ENCODE measurements at regions not wholly inside any gene's neighbourhood (a gene's known extent, or its start where the extent isn't known, plus 50 kb on each side); places are given as distances from the start of the nearest gene placed in this dataset.
"Not testable (repeated sequence)": the region's sequence is repeated elsewhere in the genome, so short reads cannot be mapped to it uniquely, and the experiment has no call there.

DNA sequence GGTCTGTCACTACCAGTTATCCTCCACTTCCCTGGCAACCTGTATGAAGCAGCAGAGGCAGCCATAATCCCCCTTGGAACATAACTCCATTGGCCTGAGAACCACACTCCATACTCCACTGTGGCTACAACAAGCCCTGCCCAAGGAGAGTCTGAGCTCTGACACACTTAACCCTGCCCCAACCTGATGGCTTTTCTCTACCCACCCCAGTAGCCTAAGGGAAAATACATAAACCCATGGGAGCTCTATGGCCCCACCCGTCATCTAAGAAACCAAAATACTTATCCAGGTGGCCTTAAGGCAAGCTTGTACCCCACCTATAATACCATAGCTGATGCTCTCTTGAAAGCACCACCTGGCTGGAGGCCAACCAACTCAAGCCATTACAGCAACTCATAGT, 324.8 kb upstream of the GLI3 start:
- no peak for DNase-seq (ENCODE audit: low read depth)

DNA sequence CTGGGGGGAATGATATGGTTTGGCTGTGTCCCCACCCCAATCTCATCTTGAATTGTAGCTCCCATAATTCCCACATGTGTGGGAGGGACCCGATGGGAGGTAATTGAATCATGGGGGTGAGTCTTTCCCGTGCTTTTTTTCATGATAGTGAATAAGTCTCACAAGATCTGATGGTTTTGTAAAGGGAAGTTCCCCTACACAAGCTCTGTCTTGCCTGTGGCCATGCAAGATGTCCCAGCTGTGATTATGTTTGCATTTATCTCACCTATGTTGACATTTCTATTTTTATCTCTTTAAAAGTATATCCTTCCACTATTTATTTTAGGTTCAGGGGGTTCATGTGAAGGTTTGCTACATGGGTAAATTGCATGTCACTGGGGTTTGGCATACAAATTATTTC, 323.9 kb upstream of the GLI3 start:
- no peak for DNase-seq (ENCODE audit: low read depth)

DNA sequence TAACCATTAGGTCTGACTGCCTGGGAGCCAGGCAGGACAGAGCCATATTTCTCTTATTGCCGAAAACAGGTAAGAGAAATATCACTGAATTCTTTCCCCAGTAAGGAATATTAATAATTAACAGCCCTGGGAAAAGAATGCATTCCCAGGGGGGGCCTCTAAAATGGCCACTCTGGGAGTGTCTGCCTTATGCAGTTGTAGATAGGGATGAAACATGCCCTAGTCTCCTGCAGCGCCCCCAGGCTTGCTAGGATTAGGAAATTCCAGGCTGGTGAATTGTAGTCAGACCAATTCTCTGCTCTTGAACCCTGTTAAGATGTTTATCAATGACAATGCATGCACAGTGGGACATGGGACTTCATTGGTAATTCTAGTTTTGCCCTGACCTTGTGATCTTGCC, 317.9 kb upstream of the GLI3 start:
- not testable (repeated sequence) for DNase-seq (ENCODE audit: low read depth)

DNA sequence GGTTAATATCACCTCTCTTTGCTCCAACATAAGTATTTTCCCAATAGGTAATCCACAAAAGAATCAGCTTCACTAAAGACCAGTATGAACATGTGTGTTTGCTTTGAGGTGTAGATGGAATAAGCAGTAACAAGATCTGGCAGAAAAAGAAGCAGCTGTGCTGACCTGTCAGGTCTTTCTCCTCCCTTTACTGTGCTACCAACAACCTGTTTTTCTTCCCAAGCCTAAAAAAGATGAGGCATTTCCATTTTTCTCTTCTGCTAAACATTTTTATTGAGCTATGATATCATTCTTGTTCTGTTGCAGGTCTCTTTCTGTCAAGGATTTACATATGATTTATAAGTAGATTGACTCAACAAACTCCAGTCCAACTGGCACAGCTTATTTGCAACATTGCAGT, 315.2 kb upstream of the GLI3 start:
- no peak for DNase-seq (ENCODE audit: low read depth)

DNA sequence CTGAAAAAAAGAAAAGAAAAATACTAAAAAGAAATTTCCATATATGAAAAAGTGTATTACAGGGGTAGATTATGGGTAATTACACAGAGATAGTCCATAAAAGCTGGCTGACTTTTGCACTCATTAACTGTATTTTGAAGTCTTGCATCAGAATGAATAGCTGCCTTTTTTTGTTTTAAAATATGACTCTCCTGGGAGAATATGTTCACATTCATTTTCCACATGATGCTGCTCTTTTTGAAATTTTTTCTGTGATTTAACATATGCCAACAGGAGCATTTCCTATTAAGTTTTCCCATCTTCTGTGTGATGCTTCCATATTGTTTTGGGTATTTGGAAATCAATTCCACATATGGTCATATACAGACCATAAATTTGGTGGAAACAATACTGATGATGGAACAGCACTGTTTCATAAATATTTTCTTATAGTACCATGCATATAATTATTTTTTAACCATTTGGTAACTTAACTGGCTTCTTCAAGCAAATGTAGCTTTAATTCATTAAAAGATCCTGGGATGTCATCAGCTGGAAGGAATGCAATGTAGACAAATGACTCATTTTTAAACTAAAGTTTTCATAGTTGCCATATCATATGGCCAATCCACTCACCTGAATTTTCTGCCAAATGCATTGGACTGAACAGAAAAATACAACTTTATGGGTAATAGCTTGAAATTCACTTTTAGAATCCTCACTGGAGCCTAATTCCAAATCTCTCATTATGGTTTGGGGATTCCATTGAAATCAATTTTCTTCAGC, 313.9 kb upstream of the GLI3 start:
- DNase-seq (ENCODE audit: low read depth), result peak; percentile 25

DNA sequence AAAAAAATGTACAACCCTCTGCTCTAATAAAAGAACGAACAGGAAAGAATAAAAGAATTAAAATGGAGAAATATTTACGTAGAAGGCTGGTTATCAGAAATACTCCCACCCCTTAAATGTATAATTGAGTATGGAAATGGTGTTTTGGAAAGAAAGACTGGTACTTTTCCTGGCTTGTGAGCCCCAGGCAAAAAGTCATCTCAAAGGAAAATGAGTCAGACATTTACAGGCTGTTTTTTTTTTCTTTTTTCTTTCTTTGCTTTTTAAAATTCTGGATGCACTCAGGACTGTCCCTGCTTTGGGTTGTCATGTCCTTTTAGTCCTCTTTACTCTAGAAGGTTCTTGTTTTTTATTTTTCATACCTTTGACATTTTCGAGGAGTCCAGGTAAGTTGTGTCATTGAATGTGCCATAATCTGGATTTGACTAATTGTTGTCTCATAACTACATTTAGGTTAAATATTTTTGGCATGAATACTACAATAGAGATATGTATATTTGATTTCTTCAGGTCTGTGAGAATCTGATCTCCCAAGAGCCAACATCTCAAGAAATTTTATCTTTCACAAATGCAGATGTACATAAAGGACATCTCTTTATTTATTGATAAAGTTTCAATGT, 313.0 kb upstream of the GLI3 start:
- no peak for DNase-seq (ENCODE audit: low read depth)

DNA sequence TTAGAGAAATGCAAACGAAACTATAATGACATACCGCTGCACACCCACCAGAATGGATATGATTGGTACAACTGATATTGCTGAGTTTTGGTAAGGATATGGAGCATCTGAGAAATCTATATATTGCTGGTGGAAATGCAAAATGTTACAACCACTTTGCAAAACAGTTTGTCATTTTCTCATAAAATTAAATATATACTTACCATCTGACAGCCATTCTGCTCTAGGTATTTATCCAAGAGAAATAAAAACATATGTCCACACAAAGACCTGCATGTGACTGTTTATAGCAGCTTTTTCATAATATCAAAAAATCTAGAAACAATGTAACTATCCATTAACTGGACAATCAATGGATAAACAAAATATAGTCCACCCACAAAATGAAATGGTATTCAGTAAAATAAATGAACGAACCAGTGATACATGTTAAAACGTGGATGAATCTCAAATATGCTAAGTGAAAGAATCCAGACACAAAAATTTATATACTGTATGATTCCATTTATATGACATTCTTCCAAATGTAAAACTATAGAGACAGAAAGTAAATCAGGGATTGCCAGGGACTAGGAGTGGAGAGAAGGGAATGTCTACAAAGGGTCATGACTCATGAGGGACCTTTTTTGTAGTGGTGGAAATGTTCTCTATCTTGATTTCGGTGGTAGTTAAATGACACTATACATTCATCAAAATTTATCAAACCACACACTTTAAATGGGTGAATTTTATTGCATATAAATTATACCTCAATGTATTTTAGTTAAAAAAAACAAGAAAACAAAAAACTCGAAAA, 312.0 kb upstream of the GLI3 start:
- DNase-seq (ENCODE audit: low read depth), result no peak

DNA sequence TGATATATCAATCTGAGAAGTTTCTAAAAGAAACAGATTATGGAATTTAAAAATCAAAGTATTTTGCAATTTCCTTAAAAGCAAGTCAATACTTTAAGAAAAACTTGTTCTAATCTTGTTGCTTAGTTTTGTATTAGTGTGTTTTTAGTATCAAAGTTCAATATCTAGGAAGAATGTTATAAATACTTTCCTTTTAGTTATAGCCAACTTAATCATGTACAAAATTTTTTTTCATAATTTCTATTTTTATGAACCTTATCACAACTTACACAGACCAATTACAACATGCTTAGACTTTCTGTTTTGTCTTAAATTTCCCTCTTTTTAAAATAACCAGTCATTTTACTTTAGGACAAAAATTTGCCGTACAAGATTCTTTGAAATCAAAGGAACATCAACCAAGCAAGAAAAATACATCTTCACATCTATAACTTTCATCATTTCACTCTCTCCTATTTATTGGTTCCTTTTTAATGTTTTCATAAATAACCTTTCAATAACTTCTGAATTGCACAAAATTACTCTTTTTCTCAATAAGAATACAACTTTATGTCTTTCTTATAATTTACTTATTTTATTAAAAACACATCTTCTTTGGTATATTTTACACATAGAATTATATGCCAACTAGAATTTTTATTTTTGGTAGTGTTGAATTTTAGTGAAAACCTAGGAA, 308.2 kb upstream of the GLI3 start:
- no peak for DNase-seq (ENCODE audit: low read depth)

DNA sequence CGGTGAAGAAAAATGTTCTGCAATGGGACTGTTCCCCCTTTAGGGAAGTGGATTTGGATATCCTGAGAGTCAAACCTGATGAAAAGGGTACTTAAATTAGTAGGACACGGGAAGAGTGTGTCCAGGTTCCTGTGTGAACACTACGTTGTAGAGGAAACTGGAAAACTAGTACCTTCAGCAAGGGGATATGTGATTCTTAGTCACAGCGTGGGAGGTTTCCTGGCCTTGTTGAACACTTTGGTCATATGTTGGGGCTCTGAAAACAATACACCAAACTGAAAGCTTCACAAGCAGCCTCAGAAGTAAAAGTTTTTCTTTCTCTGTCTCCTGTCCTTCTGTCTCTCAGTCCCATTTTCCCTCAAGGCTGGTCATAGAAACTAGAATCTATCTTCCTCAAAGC, 306.9 kb upstream of the GLI3 start:
- DNase-seq (ENCODE audit: low read depth), result no peak

DNA sequence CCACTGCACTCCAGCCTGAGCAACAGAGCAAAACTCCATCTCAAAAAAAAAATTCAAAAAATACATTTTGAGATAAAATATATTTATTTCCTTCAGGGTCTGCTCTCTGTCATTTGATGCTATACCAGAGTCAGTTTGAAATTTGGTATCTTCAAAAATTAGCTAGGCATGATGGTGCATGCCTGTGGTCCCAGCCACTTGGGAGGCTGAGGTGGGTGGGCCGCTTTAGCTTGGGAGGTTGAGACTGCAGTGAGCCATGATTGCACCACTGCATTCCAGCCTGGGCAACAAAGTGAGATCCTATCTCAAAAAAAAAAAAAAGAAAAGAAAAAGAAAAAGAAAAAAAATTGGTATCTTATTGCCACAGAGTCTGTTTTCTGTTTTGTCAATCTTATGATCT, 305.4 kb upstream of the GLI3 start:
- DNase-seq (ENCODE audit: low read depth), result not testable (repeated sequence)

DNA sequence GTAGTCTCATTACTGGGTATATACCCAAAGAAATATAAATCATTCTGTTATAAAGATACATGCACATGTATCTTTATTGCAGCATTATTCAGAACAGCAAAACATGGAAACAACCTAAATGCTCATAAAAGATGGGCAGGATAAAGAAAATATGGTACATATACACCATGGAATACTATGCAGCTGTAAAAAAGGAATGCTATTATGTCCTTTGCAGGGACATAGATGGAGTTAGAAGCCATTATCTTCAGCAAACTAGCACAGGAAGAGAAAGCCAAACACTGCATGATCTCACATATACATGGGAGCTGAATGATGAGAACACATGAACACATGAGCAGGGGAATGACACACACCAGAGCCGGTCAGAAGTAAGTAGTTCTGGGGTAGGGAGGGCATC, 297.4 kb upstream of the GLI3 start:
- DNase-seq (ENCODE audit: low read depth), result no peak

DNA sequence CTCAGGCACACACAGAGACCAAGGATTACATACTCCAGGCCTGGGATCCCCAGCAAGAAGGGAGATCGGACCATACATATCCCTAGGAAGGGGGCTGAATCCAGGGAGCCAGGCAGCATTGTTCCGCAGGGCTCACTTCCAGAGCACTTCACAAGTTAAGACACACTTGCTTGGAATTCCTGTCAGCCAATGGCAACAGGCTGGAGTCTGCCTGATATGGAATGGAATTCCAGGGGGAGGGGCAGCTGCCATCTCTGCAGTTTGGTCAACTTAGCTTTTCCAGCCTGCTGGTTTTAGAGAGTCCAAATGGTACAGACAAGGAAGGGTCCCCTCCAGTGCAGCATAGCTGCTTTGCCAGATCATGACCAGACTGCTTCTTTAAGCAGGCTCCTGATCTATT, 290.0 kb upstream of the GLI3 start:
- no peak for DNase-seq (ENCODE audit: low read depth)

DNA sequence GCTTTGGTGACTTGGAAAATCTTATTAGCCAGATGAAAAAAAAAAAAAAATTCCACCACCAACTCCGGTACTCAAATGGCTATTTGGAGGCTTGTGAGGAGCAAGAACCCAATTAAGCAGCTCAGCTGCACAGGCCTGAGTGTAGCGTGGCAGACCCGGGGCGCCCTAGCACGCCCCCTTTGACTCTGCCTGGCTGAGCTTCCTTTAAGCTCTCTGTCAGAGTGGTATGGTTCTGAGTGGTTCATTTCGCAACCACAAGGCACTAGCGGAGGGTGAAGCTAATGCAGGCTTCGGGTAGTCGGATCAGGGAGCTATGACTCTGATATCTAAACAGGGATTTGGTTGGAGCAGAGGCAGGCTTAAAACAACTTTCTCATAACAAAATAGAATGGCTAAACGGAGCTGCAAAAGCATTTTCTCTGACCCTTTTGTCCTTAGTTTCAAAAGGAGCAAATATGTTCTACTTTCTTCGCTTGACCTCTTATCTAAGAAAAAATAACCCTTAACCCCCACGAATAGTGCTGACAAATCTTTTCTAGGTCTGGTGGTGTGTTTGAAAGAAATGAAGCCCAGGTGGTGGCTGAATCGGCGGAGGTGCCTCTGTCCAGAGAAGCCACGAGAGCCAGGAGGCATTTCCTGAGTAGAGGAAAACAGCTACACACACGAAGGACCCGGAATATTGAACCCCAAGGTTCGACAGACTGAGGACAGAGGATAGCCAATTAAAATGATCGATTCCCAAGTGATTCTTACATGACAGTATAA, 285.4 kb upstream of the GLI3 start:
- DNase-seq (ENCODE audit: low read depth), result peak; percentile 55

DNA sequence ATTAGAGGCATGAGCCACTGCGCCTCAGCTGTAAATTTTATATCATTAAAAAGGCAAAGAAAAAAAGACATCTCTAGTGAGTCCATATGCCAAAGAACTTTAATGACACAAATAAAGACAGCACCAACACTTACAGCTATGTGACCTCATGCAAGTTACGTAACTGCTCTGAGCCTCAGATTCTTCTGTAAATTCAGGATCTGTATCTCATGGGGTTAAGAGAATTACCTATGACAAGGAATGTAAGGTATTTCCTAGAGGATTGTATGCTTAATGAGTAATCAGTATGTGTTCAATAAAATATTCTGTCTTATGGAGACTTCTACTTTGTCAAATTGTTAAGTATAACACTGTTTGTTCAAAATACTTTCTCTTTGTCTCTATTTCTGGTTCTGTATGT, 274.0 kb upstream of the GLI3 start:
- DNase-seq (ENCODE audit: low read depth), result no peak

DNA sequence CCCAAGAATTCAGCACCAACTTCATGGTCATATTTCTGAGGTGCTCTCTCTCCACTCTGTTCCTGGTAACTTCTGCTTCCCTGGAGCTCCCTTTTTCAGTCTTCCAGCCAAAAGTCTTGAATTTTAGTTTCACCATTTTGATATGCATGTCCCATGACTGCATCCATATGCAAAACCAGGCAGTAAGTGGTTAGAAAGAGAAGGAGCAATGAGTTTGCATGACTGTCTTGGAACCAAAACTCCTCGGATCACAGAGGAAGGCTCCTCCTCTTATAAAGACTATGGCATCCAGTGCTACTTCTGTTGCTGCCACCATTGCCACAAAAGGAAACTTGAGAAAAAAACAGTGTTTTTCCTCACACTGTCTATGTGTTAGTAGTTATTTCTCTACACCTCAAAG, 269.1 kb upstream of the GLI3 start:
- no peak for DNase-seq (ENCODE audit: low read depth)

DNA sequence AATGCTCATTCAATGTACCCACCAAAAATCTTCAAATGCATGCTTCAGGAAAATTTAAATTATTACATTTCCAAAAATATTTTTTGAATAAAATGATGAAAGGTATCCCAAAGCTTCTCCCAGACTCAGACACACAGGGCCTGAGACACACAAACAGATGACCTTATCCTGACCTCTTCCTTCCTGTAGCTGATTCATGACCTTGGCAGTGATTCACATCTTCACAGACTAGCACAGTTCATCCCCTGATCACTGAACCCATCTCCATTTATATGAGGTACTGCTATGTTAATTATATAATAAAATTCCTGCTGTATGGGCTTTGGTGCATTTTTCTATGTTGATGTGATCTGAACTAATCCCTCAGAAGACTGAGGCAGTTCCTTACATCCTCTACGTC, 265.0 kb upstream of the GLI3 start:
- no peak for DNase-seq (ENCODE audit: low read depth)

DNA sequence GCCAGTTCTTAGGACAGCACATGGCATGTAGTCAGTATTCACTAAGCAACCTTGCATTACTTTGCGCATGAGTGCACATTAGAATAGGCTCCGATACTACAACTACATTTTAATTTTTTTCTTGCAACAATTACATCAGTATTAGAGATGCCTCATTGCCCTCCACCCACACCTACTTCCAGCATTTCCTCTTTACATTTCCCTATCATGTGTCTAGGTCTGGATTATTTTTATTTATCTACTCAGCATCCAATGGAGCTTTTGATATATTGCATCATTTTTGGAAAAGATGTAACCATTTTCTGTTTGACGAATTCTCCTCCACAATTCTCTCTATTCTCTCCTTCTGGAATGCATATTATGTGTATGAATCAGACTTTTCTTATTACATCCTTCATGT, 258.2 kb upstream of the GLI3 start:
- DNase-seq (ENCODE audit: low read depth), result no peak

DNA sequence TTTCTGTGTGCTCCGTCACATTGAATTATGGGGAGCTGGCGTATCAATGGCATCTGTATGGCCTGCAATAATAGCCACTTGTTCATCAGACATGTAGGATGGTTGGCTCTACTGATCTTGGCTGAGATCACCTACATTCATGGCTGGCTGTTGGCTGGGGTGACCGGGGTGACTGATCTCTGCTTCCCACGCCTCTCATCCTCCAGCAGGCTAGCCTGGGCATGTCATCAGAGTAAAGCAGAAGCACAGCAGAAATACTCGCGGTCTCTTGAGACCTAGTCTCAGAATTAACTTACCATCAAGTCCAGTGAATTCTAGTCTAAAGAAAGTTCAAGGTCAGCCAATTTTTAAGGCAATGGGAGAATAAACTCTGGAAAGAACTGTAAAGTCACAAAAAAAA, 257.7 kb upstream of the GLI3 start:
- peak; percentile 50 for DNase-seq (ENCODE audit: low read depth)

DNA sequence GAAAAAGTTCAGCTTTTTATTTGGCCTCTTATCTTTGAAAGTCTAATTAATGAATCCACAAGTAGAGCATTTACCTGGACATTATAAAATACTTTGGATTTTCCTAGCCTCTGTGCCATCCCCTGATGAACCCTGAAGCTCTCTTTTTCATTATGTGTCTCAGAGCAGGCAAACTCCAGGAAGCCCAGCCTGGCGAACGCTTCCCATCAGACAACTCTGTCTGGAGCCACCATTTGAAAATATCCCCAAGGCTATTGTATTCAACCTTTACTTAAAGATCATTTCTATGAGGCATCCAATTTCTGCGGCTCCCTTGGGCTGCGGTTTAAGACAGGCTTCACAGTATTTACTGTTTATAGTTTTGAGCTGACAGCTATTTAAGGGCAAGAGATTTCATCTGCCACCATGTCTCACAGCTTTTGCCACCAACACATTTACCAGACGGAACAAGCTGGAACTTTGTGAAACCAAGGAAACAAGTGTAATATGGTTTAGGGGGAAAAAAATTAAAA, 257.2 kb upstream of the GLI3 start:
- DNase-seq (ENCODE audit: low read depth), result no peak

DNA sequence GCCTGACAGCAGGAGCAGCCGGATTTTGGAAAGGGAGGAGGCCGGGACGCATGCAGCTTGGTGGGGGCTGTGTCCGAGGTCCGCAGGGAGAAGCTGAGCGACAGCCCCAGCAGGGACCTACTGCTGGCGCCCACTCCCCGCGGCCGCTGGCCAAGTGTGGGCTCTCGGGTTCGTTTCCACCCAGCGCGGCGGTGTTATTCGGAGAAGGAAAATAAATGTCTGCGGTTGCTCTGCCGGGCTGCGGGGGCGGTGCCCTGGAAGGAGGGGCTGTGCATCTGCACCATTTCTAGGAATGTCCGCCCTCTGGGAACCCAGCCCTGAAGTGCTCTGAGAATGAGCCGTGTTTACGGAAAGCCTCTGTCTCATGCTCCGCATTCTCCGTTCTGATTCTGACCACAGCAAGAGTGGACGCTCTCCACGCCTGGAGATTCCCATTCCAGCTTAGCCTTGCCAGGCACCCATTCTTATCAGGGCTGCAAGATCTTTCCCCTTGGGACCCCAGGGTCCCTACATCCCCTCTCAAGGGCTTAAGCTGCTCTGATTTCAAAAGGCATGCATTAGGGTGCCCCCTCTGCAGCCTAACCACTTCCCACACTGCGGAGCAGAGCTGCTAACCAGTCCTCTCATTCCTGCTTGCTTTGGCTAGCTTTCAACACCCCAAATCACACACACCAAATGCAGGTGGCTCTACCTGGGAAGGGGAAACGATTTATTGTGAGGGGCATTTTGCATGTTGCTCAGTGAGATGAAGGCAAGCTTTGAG, 256.6 kb upstream of the GLI3 start:
- DNase-seq (ENCODE audit: low read depth), result peak; percentile 92

DNA sequence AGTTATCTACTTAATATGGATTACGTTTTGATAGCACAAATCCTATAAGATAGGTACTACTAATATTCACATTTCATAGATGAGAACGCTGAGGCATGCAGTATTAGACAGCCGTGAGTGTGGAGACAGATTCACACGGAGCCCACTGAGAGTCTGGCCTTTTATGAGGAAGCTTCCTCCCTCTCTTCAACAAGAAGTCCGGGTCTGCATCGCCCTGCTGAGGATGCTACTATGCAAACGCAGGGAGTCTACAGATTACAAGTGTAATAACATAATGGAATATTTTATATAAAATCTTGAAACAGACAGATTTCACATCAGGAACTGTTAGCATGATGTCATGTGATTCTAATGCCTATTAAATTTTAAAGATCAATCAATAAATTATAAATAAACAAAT, 255.9 kb upstream of the GLI3 start:
- no peak for DNase-seq (ENCODE audit: low read depth)

Data from stromal cell of bone marrow (primary cell).